GM18502 (cell line): ENCODE measurements at regions not wholly inside any gene's neighbourhood (a gene's known extent, or its start where the extent isn't known, plus 50 kb on each side); places are given as distances from the start of the nearest gene placed in this dataset.

Source experiments
- ATAC-seq: cut with Tn5 transposase; IDR thresholded peaks from one replicate; pipeline ENCODE4 v1.9.1; 2021; ENCODE audit warnings: mild to moderate bottlenecking; ENCODE audit not compliant: unreplicated experiment, poor library complexity

GRCh38 chr4:126735294-126736132, 897.2 kb upstream of the INTU start:
- ATAC-seq: no peak

GRCh38 chr4:126736133-126736518, 896.6 kb upstream of the INTU start:
- ATAC-seq: no peak

GRCh38 chr4:126737899-126738526, 894.7 kb upstream of the INTU start:
- ATAC-seq: no peak

- ATAC-seq: no peak
These were observed 894.2 kb upstream of the INTU start for GRCh38 chr4:126738527-126738923.

- ATAC-seq: no peak
These were observed 893.8 kb upstream of the INTU start for GRCh38 chr4:126738926-126739325.

GRCh38 chr4:126740687-126741086, 892.1 kb upstream of the INTU start:
- no peak for ATAC-seq

- peak; percentile 67 for ATAC-seq
These were observed 890.7 kb upstream of the INTU start for GRCh38 chr4:126742048-126742447.

GRCh38 chr4:126742885-126743284, 889.9 kb upstream of the INTU start:
- no peak for ATAC-seq

- ATAC-seq: no peak
These were observed 884.0 kb upstream of the INTU start for GRCh38 chr4:126748736-126749135.

- ATAC-seq: no peak
These were observed 882.0 kb upstream of the INTU start for GRCh38 chr4:126750723-126751122.

GRCh38 chr4:126752126-126752525, 880.6 kb upstream of the INTU start:
- no peak for ATAC-seq

GRCh38 chr4:126752702-126753101, 880.1 kb upstream of the INTU start:
- ATAC-seq: no peak

- ATAC-seq: no peak
These were observed 879.2 kb upstream of the INTU start for GRCh38 chr4:126753592-126753991.

- no peak for ATAC-seq
These were observed 877.3 kb upstream of the INTU start for GRCh38 chr4:126755506-126755905.

GRCh38 chr4:126756050-126756829, 876.5 kb upstream of the INTU start:
- ATAC-seq: no peak

GRCh38 chr4:126757219-126757618, 875.5 kb upstream of the INTU start:
- no peak for ATAC-seq

- ATAC-seq: no peak
These were observed 874.3 kb upstream of the INTU start for GRCh38 chr4:126758493-126758892.

- no peak for ATAC-seq
These were observed 870.7 kb upstream of the INTU start for GRCh38 chr4:126761947-126762662.

- ATAC-seq: no peak
These were observed 870.0 kb upstream of the INTU start for GRCh38 chr4:126762663-126763247.

GRCh38 chr4:126766241-126766640, 866.5 kb upstream of the INTU start:
- no peak for ATAC-seq
